ENCODE measurements at regions not wholly inside any gene's neighbourhood (a gene's known extent, or its start where the extent isn't known, plus 50 kb on each side); places are given as distances from the start of the nearest gene placed in this dataset.

DNA sequence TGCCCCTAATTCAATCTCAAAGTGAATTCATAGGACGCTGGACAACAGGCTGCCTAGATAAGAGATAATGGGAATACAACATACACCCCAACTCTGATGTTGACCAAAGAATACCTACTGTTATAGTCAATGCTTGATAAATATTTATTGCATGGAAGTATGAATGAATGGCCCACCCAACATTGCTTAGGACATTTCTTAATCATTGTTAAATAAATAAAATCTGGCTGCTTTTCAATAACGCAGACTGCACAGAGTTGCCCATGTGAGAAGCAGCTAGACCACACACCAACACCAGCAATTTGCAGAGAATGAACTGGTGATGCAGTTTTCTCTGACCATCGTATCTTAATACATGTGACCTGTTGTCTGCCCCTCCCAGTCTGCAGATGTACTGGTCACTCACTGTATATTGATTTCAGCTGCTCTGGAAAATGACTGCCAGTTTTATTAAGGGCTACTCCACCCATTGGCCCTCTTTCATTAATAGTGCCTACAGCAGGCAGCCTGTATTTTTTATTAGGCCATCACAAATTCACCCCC, 236.2 kb upstream of the WWC1 start:
- no peak for DNase-seq

DNA sequence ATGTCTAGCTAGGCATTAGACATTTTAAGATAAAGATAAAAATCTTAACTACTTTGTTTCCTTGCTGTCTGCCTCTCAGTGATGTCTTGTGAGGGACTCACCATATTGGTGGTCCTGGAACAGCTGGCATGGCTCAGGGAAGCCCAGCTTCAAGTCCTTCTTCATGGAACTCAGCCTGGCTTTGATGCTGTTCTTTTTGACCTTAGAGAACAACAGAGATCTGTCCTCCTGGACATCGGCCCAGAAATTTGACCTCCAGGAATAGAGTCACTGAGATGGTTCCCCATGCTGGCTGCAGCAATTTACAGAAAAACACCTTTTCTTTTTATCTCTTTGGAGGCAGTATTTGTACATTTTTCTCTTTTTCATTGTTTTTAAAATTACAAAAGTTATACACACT, 235.5 kb upstream of the WWC1 start:
- DNase-seq: no peak

DNA sequence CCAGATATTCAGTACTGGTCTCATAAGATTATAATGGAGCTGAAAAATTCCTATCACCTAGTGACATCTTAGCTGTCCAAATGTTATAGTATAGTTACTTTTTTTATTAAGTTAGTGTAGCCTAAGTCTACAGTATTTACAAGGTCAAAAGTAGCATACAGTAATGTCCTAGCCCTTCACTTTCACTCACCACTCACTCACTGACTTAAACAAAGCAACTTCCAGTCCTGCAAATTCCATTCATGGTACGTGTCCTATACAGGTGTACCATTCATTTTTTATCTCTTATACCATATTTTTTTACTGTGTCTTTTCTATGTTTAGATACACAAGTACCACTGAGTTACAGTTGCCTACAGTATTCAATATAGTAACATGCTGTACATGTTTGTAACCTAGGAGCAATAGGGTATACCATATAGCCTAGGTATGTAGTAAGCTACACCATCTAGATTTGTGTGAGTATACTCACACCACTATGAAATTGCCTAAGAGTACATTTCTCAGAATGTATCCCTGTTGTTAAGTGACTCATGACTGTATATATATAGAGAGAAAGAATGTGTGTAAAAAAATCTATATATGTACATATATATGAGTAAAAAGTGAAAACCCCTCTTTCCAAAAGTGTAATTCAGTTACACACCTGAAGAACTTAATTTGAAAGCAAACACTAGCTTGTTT, 234.8 kb upstream of the WWC1 start:
- no peak for DNase-seq

DNA sequence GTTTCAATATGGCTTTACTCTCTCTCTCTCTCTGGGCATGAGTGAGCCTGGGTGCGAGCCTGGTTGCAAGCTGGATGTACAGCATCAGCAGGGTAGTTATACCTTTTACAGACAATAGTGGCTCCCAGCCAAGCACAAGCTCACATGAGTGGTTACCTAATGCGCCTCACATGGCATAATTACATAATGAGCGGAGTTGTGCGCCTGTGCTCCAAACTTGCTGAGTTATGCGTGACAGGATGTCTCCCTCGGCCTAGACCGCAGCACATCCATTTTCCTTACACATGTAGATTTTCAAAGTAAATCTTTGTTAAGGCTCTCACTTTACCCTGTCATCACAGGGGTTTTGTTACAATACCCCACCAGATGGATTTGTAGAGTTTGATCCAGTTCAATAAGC, 233.5 kb upstream of the WWC1 start:
- DNase-seq: no peak

DNA sequence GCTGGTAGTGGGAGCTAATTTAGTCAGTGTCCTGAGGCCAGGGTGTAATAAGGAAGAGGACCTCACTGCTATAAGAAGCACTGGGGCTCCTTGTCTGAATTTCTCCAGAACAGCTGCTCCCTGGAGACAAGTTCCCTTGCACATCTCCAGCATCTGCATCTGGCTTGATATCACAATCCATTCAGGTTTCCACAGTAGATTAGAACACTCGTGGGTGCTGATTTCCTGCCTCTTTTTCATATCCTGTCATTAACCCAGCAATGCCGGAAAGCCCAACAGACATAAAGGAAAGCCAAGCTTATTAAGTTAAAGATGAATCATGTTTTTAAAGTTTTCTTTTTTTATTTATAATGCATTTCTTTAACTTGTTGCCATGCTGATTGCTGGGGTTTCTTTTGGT, 232.3 kb upstream of the WWC1 start:
- no peak for DNase-seq

DNA sequence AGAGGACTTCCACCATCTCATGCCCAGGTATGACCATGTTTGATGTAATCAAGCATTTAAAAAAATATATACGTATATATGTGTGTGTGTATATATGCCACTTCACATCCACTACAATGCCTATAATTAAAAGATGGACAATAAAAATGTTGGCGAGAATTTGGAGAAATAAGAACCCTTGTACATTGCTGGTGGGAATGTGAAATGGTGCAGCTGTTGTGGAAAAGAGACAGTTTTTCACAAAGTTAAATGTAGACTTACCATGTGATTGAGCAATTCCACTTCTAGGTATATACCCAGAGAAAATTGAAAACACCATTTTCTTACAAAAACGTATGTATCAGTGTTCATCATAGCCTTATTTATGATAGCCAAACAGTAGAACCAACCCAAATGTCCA, 229.2 kb upstream of the WWC1 start:
- DNase-seq: no peak

DNA sequence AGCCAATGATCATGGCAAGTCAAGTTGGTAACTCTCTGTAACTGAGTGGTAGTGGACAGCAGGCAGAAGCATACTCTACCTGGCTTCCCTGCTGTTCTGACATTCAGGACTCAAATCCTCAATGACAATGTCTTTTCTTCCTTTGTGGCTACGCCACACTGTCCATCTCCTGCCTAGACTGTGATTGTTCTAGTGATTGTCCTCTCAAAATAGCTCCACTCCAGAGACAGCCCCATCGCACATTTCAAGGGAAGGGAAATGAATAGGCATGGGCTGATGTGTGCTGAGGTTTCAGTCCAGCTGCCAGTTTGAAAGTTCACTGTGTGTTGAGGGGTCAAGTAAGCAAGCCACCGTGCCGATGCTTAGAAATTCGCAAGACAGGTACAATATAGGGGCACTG, 227.0 kb upstream of the WWC1 start:
- no peak for DNase-seq

DNA sequence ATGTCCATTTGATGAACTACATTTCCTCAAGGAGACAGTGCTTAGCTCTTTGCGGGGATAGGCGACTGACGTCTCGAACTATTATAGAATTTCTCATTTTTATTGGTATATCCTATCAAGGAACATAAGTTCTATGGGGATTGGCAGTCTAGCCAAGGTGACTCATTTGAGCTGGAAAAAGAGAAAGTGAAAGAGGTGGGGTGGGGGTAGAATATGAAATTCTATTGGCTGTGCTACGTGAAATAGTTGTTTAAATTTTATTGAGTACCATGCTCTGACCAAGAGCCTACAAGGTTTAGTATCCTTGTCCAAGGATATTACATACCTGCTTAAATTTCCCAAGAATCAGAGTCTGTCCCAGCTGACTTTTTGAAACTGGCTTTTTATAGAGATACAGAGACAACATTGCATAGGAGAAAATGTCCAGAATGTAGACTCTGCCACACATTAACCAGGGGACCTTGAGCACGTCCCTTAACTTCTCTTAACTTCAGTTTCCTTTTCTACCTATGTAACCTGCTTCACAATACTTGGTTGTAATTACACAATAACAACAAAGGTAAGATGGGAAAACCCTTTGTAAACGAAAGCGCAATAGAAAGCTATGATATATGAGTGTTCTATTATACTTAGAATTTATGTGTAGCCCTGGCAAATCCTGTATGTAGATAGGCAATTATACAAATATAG, 226.4 kb upstream of the WWC1 start:
- DNase-seq: no peak

DNA sequence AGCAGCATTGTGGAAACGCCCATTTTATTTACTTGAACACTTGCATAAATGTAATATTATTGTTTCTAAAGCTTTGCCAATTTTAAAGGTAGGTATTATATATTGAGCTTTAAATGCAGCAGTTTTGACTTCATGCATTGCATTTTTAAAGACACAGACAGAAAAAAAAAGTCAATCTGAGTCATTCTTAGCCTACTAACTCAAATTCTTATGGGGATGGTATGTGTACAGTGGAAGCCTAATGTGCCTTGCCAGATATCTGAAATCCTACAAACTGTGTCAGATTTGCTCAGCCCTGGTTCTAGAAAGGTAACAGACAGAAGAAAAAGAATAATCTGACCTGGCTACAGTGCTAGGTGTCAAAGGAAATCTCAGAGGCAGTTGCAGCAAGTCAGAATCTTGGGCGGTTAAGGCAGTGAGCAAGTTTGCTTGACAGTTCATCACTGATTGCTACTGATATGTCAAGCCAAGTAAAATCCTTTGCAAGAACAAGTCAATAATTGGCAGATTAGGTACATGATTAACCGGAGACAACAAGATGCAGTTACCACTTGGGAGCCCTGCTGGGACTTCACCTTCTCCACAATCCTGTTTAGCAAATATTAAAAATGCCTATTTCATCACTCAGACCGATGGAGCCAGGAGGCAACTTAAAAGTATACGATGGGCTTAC, 224.8 kb upstream of the WWC1 start:
- no peak for DNase-seq

DNA sequence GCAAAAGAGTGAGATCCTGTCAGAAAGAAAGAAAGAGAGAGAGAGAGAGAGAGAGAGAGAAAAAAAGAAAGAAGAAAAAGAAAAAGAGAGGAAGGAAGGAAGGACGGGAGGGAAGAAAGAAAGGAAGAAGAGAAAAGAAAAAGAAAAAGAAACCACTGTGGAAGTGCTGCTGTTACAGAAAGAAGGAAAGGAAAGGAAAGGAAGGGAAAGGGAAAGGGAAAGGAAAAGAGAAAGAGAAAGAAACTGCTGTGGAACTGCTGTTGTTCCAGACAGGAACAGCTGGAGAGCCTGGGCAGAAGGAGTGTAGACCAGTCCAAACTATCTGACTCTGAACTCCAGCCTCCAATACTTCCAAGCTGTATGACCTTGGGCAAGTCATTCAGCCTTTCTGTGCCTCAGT, 220.7 kb upstream of the WWC1 start:
- DNase-seq: no peak

DNA sequence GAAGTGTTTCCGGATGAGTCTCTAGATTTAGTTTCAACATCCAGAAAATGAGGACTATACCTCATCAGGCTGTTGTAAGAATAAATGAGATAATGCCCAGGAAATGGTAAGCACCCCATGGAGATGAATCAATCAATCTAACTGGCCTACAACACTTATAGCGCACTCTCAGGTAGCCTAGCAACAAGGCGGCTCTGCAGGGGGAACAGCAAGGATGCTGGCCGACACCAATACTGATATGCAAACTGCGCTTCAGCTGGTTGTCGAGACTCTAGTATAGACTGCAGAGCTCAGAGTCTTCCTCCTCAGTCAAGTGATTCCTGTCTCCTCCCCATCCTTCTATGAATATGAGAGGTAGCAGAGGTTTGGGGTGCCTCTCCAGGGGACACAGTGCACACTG, 218.8 kb upstream of the WWC1 start:
- no peak for DNase-seq

DNA sequence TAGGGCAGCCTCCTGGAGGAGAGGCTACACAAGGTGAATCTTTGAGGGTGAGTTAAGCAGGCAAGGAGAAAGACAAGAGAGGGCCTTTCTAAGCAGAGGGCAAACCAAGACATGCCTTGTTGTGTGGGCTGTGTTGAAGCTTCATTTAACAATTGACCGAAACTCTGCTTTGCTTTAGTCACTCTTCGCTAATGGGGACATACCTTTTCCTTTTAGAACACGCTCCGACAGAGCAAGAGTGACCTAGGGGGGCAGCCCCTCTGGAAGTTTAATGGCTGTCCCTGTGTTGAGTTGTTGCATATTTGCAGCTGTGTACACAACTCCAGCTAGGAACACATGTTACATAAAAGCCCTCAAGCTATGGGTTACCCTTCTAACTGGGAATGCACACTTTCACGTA, 218.1 kb upstream of the WWC1 start:
- no peak for DNase-seq

DNA sequence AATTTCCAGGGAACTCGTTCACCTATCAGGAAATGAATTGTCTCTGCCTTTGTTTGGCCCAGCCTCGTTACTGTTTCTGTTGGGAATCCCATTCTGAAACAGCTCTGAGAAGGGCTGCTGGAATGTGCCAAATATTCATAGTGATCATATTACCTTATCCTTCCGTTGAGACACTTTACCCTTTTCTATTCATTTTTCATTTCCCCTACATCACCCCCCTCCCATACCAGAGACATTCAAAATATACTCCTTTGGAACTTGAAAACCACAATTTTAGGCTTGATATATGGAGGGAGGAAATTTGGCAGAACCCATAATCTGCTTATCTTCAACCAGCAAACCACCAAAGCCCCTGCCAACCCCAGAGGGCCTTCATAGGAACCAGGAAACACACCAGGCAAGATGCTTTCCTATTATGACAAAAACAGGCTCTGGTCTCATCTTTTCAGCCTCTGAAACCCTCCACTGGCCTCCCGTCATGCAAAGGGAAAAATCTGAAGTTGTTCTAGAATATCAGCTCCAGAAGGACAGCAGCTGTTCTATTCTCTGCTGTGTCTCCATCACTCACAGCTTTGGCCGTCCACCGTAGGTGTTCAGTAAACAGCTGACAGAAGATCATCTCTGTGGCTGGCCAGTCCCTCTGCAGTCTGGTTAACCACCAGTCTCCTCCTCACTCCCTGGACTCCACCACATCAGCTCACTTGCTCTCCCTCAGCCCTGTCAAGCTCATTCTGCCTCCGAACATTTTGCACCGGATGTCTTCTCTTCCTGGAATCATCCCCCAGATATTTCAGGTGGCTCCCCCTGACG, 217.2 kb upstream of the WWC1 start:
- DNase-seq: no peak

DNA sequence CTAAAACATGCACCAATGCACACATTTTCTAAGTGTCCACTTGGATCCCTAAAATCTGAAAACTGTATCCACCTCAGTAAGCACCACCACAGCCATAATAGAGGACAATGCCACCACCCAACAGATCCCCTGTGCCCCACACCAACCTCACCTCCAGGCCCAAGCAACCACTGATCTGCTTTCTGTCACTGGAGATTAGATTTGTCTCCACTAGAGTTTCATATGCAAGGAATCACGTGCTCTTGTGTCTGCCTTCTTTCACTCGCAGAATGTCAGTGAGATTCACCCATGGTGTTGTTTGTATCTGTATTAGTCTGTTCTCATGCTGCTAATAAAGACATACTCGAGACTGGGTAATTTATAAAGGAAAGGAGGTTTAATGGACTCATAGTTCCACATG, 216.1 kb upstream of the WWC1 start:
- DNase-seq: no peak

DNA sequence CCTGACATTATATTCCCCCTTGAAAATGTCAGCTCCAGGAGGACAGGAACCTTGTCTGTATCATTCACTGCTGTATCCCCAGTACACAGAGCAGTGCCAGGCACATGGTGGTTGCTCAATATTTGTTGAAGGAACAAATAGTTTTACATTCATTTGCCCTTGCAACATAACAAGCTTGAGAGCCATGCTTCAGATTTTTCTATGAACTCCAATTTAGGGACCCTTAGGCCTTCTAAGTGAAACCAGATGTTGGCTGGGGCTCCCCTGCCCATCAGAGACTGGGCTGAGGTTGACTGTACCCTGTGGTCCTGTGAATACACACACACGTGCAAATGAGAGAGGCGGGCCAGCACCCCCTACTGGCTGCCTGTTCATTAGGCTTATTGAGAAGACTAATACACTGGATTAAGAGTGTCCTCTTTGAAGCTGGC, 214.9 kb upstream of the WWC1 start:
- DNase-seq: no peak

DNA sequence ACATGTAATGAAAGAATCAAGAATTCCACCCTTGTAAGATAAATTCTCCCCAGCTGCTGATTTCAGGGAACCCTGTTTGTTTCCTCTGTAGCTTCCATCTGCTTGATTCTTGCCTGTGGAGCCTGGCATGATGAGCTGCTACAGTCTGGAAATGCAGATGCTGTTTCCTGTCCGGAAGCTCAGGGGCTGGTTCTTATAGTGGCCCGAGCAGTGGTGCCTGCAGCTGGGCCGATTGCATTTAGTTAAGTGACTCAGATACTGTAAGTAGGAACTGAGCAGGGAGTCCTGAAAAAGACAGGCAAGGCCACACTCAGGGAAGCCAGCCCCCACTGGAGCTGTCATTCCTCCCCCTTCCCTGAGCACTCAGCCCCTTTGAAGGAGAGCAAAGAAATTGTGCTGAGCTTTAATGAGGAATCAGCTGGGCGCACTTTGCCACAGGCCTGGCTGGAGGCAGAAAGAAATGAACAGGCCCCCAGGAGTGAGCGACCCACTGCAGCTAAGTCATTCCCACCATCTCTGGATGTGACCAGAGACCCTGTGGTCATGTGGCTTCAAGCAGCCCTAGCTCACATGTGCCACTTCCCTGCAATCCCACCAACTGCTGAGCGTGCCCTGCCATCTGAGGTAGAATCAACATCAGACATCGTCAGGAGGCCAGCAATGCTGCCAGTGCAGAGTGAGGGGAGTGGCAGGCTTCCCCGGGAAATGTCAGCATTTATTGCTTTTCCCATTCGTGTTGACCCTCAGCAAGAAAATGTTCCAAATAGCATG, 206.0 kb upstream of the WWC1 start:
- no peak for DNase-seq

DNA sequence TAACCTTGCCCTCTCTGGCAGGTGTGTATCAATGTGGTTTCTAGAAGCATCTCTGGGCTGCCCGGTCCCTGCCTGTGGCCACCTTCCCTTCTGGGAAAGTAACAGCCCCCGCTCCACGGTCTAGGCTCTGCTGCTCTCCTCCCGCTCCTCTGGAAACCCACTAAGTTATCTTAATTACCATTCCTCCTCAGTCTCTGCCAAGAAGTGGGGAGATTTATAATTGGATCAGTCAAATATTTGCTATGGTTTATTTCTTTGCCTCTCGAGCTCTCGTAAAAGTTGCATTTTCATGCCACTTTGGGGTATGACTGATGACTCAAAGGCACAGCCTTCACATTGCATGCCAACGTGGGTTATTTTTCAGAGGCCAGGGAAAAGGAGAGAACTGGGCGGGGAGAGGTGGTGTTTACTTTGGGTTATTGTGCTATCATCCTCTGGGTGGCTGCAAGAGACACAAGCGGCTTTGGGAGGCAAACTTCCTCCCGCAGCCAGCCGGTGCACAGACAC, 205.3 kb upstream of the WWC1 start:
- DNase-seq: no peak

DNA sequence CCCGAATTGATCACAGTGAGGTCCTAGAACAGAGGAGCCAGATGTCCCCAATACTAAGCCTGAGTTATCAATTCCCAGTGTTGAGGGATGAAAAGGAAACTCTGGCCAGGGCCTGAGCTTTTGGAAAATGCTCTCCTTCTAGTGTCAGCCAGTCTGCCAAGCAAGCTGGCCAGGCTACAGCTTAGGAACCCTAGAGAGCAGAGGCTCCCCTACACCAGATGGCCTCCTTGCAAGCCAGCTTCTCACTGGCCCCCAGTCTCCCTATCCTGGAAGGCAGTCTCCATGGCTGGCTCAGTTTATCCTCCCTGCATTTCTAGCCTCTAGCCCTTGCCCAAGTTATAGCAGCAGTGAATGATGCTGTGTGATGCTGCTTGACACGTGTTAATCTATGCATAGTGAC, 204.7 kb upstream of the WWC1 start:
- DNase-seq: no peak

DNA sequence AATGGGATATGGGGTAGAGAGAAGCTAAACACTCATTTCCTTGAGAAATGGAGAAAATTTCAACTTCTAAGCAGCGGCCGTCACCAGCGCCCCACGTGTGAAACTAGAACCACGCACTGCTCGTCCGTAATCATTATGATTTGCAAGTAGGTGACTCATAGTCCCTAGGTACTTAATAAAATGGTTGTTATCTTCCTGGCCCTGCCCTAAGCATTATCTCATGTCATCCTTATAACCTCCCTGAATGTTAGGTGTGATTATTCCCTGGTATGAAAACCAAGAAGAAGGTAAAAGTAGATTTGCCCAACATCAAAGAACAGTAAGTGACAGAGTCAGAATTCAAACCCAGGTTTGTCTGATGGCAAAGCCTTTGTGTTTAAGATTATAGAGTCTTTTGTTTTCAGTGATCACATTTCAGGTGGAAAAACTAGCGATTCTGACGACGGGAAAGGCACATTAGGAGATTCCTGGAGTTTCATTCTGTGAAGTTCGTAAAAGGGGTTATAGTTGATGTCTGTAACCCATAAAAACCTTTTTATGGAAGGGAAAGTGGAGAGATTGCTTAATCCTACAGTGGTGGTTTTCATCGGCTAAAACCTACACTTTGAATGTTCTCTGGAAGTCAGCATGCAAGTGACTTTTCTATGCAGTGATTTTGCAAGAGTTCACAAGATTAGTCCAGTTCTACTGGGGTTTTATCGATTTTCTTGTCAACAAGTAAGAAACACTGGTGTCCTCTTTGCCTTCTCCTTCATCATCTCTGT, 202.9 kb upstream of the WWC1 start:
- no peak for DNase-seq

DNA sequence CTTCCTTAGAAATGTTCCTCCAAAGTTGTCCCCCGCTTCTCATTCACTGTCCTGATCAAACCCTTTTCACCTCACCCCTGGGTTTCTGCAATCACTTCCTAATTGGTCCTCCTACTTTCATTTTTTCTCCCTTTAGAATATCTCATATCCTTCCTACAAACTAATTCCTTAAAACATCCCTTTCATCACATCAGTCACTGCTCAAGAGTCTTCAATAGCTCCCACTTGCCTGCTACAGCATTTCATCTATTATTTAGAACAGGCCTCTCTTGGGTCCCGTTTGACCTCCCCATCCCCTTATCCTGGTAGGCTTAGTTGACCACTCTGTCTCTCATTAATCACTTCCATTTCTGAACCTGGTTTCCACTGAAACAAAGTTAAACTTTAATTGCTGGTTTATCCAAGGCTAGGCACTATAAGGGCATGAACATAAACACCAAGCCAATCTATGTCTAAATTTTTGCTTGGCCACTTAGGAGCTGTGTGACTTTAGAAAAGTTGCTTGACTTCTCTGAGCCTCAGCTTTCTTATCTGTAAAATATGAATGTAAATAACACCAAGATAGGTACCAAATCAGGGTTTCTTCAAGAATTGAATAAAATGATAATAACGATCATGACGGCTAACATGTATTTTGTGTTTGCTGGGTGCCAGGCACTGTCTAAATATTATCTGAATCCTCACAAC, 202.1 kb upstream of the WWC1 start:
- no peak for DNase-seq
